Upper lobe of left lung (tissue), 4 donors: ENCODE measurements at regions not wholly inside any gene's neighbourhood (a gene's known extent, or its start where the extent isn't known, plus 50 kb on each side); places are given as distances from the start of the nearest gene placed in this dataset.

Source experiments
- POLR2AphosphoS5 ChIP-seq, 2 donors: sonication (generic); formaldehyde crosslinking; IDR thresholded peaks; one replicate each; pipeline ENCODE4 v1.5.1; 2017; ENCODE audit warnings: antibody characterized with exemption in 2 of 2
- TF ChIP-seq, protein P1 (sequence below), 6 experiments: fragments of 450-650 bp in 4 of 6; fragments of 200-600 bp in 2 of 6; sonication (generic) in 2 of 6; IDR thresholded peaks; one replicate each; pipeline ENCODE4 v1.5.1; 2016 to 2019; ENCODE audit warnings: antibody characterized with exemption in 6 of 6

- TF ChIP-seq, protein P1, sequence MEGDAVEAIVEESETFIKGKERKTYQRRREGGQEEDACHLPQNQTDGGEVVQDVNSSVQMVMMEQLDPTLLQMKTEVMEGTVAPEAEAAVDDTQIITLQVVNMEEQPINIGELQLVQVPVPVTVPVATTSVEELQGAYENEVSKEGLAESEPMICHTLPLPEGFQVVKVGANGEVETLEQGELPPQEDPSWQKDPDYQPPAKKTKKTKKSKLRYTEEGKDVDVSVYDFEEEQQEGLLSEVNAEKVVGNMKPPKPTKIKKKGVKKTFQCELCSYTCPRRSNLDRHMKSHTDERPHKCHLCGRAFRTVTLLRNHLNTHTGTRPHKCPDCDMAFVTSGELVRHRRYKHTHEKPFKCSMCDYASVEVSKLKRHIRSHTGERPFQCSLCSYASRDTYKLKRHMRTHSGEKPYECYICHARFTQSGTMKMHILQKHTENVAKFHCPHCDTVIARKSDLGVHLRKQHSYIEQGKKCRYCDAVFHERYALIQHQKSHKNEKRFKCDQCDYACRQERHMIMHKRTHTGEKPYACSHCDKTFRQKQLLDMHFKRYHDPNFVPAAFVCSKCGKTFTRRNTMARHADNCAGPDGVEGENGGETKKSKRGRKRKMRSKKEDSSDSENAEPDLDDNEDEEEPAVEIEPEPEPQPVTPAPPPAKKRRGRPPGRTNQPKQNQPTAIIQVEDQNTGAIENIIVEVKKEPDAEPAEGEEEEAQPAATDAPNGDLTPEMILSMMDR (IDR thresholded peaks at IDR 0.05) = no peak
- no peak for TF ChIP-seq POLR2AphosphoS5 (IDR thresholded peaks at IDR 0.05)
Observed at GRCh38 chr3:151541178-151541577, 80.3 kb upstream of the IGSF10 start.
